ENCODE measurements at regions not wholly inside any gene's neighbourhood (a gene's known extent, or its start where the extent isn't known, plus 50 kb on each side); places are given as distances from the start of the nearest gene placed in this dataset.

GRCh38 chr5:124252191-124252638, 494.2 kb downstream of the ZNF608 start:
- Histone ChIP-seq H3K36me3 (ENCODE audit: control insufficient read depth, insufficient read depth, low read length) (no peaks in the 10 kb centered on the region), H2AFZ (ENCODE audit: low read length) (no peak overlapping the region), H3K27ac (ENCODE audit: insufficient read depth, low read length) (no peak overlapping the region)

GRCh38 chr5:124245276-124245675, 501.2 kb downstream of the ZNF608 start:
- H3K27ac ChIP-seq (ENCODE audit: insufficient read depth, low read length), result no peak overlapping the region
- no peak overlapping the region for H3K9ac ChIP-seq (ENCODE audit: insufficient read depth, low read length)
- no peak overlapping the region for H2AFZ ChIP-seq (ENCODE audit: low read length)
- no peak overlapping the region for H3K4me2 ChIP-seq (ENCODE audit: extremely low read depth, insufficient read depth, low read length)
- H3K4me3 ChIP-seq (replicated peaks in 1 of 4; ENCODE audit: control extremely low read depth in 1 of 4, insufficient read depth in 1 of 4, low read depth in 3 of 4, low read length in 4 of 4), result no peak overlapping the region
- H3K9me3 ChIP-seq (ENCODE audit: control insufficient read depth, insufficient read depth, low read depth, low read length), result no peaks in the 10 kb centered on the region
- no peaks in the 10 kb centered on the region for H3K79me2 ChIP-seq (ENCODE audit: control insufficient read depth, insufficient read depth, low read length)
- H4K20me1 ChIP-seq (ENCODE audit: control insufficient read depth, extremely low read depth, insufficient read depth, low read length), result no peaks in the 10 kb centered on the region
- no peaks in the 10 kb centered on the region for H3K4me1 ChIP-seq (ENCODE audit: control insufficient read depth, extremely low read depth, insufficient read depth, low read length)
- TF ChIP-seq EZH2 (IDR thresholded peaks at IDR 0.05; ENCODE audit: low read length, missing control alignments) (no peak), CTCF (conservative IDR thresholded peaks at IDR 0.05 in 1 of 2, IDR thresholded peaks at IDR 0.05 in 1 of 2; ENCODE audit: low read depth in 1 of 2, low read length in 2 of 2) (no peak)
- H3K36me3 ChIP-seq (ENCODE audit: control insufficient read depth, insufficient read depth, low read length), result no peaks in the 10 kb centered on the region
- H3K27me3 ChIP-seq (ENCODE audit: control insufficient read depth, insufficient read depth, low read length), result no peaks in the 10 kb centered on the region
- no peak for DNase-seq (ENCODE audit: low read depth in 2 of 2)

More at GRCh38 chr5:124252191-124252638, 494.2 kb downstream of the ZNF608 start:
- Histone ChIP-seq H3K4me3 (replicated peaks in 1 of 4; ENCODE audit: control extremely low read depth in 1 of 4, insufficient read depth in 1 of 4, low read depth in 3 of 4, low read length in 4 of 4) (no peak overlapping the region), H3K9me3 (ENCODE audit: control insufficient read depth, insufficient read depth, low read depth, low read length) (no peaks in the 10 kb centered on the region), H3K9ac (ENCODE audit: insufficient read depth, low read length) (no peak overlapping the region), H3K27me3 (ENCODE audit: control insufficient read depth, insufficient read depth, low read length) (no peaks in the 10 kb centered on the region), H4K20me1 (ENCODE audit: control insufficient read depth, extremely low read depth, insufficient read depth, low read length) (no peaks in the 10 kb centered on the region), H3K79me2 (ENCODE audit: control insufficient read depth, insufficient read depth, low read length) (no peaks in the 10 kb centered on the region), H3K4me2 (ENCODE audit: extremely low read depth, insufficient read depth, low read length) (no peak overlapping the region), H3K4me1 (ENCODE audit: control insufficient read depth, extremely low read depth, insufficient read depth, low read length) (no peaks in the 10 kb centered on the region)
- peak in 1 of 2 donors; percentile 44 for DNase-seq (ENCODE audit: low read depth in 2 of 2)
- no peak for TF ChIP-seq EZH2 (IDR thresholded peaks at IDR 0.05; ENCODE audit: low read length, missing control alignments)
- no peak for TF ChIP-seq CTCF (conservative IDR thresholded peaks at IDR 0.05 in 1 of 2, IDR thresholded peaks at IDR 0.05 in 1 of 2; ENCODE audit: low read depth in 1 of 2, low read length in 2 of 2)

GRCh38 chr5:124240732-124241131, 505.7 kb downstream of the ZNF608 start:
- Histone ChIP-seq H3K9me3 (ENCODE audit: control insufficient read depth, insufficient read depth, low read depth, low read length) (no peaks in the 10 kb centered on the region), H3K4me2 (ENCODE audit: extremely low read depth, insufficient read depth, low read length) (no peak overlapping the region), H3K36me3 (ENCODE audit: control insufficient read depth, insufficient read depth, low read length) (no peaks in the 10 kb centered on the region), H3K4me1 (ENCODE audit: control insufficient read depth, extremely low read depth, insufficient read depth, low read length) (no peaks in the 10 kb centered on the region), H3K4me3 (replicated peaks in 1 of 4; ENCODE audit: control extremely low read depth in 1 of 4, insufficient read depth in 1 of 4, low read depth in 3 of 4, low read length in 4 of 4) (no peak overlapping the region), H3K9ac (ENCODE audit: insufficient read depth, low read length) (no peak overlapping the region), H4K20me1 (ENCODE audit: control insufficient read depth, extremely low read depth, insufficient read depth, low read length) (no peaks in the 10 kb centered on the region), H3K27me3 (ENCODE audit: control insufficient read depth, insufficient read depth, low read length) (no peaks in the 10 kb centered on the region), H3K27ac (ENCODE audit: insufficient read depth, low read length) (no peak overlapping the region), H3K79me2 (ENCODE audit: control insufficient read depth, insufficient read depth, low read length) (no peaks in the 10 kb centered on the region), H2AFZ (ENCODE audit: low read length) (no peak overlapping the region)
- no peak for DNase-seq (ENCODE audit: low read depth in 2 of 2)
- TF ChIP-seq CTCF (conservative IDR thresholded peaks at IDR 0.05 in 1 of 2, IDR thresholded peaks at IDR 0.05 in 1 of 2; ENCODE audit: low read depth in 1 of 2, low read length in 2 of 2), result no peak
- no peak for TF ChIP-seq EZH2 (IDR thresholded peaks at IDR 0.05; ENCODE audit: low read length, missing control alignments)

Measured in fibroblast of lung (primary cell).